ENCODE measurements at regions not wholly inside any gene's neighbourhood (a gene's known extent, or its start where the extent isn't known, plus 50 kb on each side); places are given as distances from the start of the nearest gene placed in this dataset.

DNA sequence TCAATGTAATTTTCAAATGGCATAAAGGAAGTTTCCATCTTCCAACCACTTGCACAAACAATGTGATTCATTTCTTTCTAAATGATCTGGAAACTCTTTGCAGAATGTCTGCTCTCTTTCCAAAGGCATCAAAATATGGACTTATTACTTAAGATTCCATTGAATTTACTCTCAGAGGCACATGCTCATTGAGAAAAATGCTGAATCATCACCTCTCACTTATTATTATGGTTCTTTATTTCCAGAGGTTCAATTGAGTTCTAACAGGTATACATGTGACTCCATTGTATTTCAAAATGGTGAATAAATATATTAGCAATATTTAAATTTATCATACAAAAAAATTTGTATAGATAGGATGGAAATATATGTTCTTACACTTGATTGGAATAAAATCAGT is 1140.6 kb downstream of the EFNA5 start:
- TF ChIP-seq, protein P1, sequence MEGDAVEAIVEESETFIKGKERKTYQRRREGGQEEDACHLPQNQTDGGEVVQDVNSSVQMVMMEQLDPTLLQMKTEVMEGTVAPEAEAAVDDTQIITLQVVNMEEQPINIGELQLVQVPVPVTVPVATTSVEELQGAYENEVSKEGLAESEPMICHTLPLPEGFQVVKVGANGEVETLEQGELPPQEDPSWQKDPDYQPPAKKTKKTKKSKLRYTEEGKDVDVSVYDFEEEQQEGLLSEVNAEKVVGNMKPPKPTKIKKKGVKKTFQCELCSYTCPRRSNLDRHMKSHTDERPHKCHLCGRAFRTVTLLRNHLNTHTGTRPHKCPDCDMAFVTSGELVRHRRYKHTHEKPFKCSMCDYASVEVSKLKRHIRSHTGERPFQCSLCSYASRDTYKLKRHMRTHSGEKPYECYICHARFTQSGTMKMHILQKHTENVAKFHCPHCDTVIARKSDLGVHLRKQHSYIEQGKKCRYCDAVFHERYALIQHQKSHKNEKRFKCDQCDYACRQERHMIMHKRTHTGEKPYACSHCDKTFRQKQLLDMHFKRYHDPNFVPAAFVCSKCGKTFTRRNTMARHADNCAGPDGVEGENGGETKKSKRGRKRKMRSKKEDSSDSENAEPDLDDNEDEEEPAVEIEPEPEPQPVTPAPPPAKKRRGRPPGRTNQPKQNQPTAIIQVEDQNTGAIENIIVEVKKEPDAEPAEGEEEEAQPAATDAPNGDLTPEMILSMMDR (conservative IDR thresholded peaks at IDR 0.05; ENCODE audit: low read length): no peak
- no peak for TF ChIP-seq EZH2phosphoT487 (IDR thresholded peaks at IDR 0.05; ENCODE audit: borderline replicate concordance, low read depth, low read length)
